ENCODE measurements at regions not wholly inside any gene's neighbourhood (a gene's known extent, or its start where the extent isn't known, plus 50 kb on each side); places are given as distances from the start of the nearest gene placed in this dataset.

- TF ChIP-seq CTCF (conservative IDR thresholded peaks at IDR 0.05; ENCODE audit: low read depth, low read length) (no peak), USF2 (IDR thresholded peaks at IDR 0.05; ENCODE audit: low read depth, low read length) (no peak)
Observed at GRCh38 chr1:163614361-163614760, 292.6 kb downstream of the NUF2 start.

All from IMR-90 (cell line).